ENCODE measurements at regions not wholly inside any gene's neighbourhood (a gene's known extent, or its start where the extent isn't known, plus 50 kb on each side); places are given as distances from the start of the nearest gene placed in this dataset.

DNA sequence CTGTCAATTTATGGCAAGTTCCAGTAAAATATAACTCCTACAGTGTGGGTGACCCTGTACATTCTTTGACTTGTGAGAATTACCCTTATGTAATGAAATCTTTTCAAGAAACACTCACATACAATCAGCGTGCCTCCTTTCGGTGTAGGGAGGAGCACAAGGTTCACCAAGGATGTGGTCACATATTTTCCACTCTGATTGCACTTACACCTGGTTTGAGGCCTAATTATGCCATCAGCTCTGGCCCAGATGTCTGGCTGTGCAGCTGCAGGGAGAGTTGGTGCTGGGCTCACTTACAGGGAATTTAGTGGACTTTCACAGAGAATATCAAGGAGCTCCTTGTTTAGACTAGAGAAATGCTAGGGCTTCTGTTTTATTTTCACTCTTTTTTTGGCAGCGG lies 146.0 kb upstream of the STEAP4 start:
- no peak overlapping the region for H3K4me3 ChIP-seq (ENCODE audit: low read length)
- no peak for DNase-seq (ENCODE audit: low read depth)
- TF ChIP-seq, protein P1, sequence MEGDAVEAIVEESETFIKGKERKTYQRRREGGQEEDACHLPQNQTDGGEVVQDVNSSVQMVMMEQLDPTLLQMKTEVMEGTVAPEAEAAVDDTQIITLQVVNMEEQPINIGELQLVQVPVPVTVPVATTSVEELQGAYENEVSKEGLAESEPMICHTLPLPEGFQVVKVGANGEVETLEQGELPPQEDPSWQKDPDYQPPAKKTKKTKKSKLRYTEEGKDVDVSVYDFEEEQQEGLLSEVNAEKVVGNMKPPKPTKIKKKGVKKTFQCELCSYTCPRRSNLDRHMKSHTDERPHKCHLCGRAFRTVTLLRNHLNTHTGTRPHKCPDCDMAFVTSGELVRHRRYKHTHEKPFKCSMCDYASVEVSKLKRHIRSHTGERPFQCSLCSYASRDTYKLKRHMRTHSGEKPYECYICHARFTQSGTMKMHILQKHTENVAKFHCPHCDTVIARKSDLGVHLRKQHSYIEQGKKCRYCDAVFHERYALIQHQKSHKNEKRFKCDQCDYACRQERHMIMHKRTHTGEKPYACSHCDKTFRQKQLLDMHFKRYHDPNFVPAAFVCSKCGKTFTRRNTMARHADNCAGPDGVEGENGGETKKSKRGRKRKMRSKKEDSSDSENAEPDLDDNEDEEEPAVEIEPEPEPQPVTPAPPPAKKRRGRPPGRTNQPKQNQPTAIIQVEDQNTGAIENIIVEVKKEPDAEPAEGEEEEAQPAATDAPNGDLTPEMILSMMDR (conservative IDR thresholded peaks at IDR 0.05; ENCODE audit: low read depth, low read length): no peak

DNA sequence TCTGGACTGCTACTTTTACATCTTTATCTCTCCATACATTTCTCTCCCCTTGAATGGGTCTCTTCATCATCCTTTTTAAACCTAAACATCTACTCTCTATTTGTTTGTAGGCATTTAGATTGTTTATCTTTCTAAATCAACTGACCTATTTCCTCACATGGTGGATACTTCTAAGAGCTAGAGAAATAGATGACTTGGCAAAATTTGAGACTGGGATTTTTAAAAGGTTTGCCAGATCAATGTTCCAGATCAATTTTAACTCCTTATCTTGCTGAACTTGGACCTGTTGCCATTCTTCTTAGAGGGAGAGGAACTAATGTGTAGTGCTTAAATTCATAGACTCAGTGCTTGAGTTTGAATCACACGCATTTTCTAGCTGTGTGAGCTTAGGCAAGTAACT lies 144.2 kb upstream of the STEAP4 start:
- no peak for DNase-seq (ENCODE audit: low read depth)
- TF ChIP-seq, protein P1 (conservative IDR thresholded peaks at IDR 0.05; ENCODE audit: low read depth, low read length): no peak

DNA sequence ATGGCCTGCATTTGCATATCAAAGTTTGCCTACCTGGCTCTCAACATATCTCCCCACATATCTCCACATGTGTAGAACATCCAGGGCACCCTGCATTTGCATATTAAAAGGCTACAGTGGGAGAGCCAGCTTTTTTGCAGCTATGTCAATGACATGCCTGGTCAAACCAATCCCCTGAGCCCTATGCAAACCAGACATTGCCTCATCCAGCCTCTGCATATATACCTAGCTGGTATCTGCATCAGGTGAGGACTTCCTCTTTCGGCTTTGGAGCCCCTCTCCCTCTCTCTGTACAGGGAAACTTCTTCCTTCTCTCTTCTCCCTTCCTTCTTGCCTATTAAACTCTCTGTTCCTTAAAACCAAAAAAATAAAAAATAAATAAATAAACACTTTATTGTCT lies 142.7 kb upstream of the STEAP4 start:
- no peak for DNase-seq (ENCODE audit: low read depth)
- no peak overlapping the region for H3K4me3 ChIP-seq (ENCODE audit: low read length)
- TF ChIP-seq, protein P1 (conservative IDR thresholded peaks at IDR 0.05; ENCODE audit: low read depth, low read length): no peak

More for the DNA sequence above, 144.2 kb upstream of the STEAP4 start:
- no peak overlapping the region for H3K4me3 ChIP-seq (ENCODE audit: low read length)

DNA sequence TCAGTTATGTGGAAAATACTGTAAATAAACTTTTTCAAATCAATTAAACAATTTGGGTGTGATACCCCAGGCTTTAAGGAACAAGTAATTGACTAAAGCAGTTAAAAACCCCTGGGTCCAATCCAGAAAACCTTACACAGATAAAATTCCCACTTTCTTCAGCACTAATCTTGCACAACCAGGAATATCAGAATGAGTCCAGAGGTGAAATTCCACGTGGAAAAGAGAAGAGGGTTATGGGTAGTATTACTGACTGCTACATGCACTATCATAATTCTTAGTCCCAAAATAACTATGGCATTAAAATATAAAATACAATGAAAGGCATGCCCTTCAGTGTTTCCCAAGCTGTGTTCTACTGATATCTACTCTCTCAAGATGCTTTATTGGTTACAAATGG lies 135.7 kb upstream of the STEAP4 start:
- H3K4me3 ChIP-seq (ENCODE audit: low read length): no peak overlapping the region
- TF ChIP-seq, protein P1 (conservative IDR thresholded peaks at IDR 0.05; ENCODE audit: low read depth, low read length): no peak
- no peak for DNase-seq (ENCODE audit: low read depth)

DNA sequence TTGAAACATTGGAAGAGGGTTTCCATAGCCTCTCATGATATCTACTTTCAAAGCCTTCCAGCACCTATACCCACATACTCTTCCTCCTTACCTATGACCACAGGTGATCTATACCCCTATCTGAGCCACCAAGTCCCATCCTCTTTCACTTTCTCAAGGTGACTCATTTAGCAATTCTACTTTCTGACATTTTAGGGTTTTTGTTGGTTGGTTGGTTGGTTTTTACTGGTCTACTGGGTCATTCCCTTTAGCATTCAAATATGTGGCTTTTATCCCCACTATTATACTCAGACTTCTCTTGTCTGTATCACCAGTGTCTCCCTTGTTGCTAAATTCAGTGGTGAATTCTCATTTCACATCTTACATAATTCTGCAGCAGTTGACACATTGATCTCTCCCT lies 130.4 kb upstream of the STEAP4 start:
- TF ChIP-seq, protein P1 (conservative IDR thresholded peaks at IDR 0.05; ENCODE audit: low read depth, low read length): no peak
- DNase-seq (ENCODE audit: low read depth): no peak
- no peak overlapping the region for H3K4me3 ChIP-seq (ENCODE audit: low read length)

DNA sequence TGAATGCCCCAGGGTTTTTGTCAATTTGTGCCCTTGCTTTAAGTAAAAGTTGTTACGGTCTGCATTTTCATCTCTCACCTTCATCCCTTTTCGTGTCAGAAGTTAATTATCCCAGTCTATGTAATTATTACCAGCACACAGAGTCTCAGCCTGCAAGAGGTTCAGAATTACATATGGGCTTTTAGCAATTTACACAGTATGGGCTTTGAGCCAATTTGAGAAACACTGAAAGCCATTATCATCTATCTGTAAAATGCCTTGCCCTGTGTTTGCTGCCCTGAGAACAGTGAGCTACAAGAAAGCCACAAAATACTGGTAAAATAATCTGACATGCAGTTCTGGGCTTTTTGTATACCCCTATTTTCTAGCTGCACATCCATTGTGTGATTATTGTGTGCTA lies 125.6 kb upstream of the STEAP4 start:
- no peak for DNase-seq (ENCODE audit: low read depth)
- TF ChIP-seq, protein P1 (conservative IDR thresholded peaks at IDR 0.05; ENCODE audit: low read depth, low read length): no peak
- no peak overlapping the region for H3K4me3 ChIP-seq (ENCODE audit: low read length)

DNA sequence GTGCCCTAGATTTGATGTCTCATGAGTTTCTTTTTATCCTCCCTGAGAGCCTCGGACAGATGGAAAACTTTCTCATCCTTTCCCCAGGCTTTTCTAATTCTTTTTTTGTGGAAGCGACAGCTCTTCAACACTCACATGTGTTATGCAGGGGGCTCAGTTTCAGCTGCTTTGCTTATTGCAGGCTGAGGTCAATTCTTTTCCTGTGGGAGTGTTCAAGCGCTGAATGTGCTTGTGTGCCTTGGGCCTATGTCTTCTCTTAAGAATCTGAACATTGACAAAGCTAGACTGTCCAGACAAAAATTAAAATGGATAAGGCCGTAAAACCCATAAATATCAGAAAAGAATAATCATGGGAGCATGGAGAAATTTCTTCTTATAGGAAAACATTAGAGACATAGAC lies 125.2 kb upstream of the STEAP4 start:
- H3K4me3 ChIP-seq (ENCODE audit: low read length): no peak overlapping the region
- TF ChIP-seq, protein P1 (conservative IDR thresholded peaks at IDR 0.05; ENCODE audit: low read depth, low read length): no peak
- no peak for DNase-seq (ENCODE audit: low read depth)

Measured in retinal pigment epithelial cell (primary cell).